C1 segment of cervical spinal cord (tissue), 14 donors: ENCODE measurements at regions not wholly inside any gene's neighbourhood (a gene's known extent, or its start where the extent isn't known, plus 50 kb on each side); places are given as distances from the start of the nearest gene placed in this dataset.
"Not testable (repeated sequence)": the region's sequence is repeated elsewhere in the genome, so short reads cannot be mapped to it uniquely, and the experiment has no call there.

Source experiments
- DNase-seq, 14 donors: peaks; one replicate each; lab custom pipeline; 2025; lab: John Stamatoyannopoulos, UW

GRCh38 chr5:6321078-6321477 lies 57.3 kb downstream of the MED10 start:
- no peak for DNase-seq

DNA sequence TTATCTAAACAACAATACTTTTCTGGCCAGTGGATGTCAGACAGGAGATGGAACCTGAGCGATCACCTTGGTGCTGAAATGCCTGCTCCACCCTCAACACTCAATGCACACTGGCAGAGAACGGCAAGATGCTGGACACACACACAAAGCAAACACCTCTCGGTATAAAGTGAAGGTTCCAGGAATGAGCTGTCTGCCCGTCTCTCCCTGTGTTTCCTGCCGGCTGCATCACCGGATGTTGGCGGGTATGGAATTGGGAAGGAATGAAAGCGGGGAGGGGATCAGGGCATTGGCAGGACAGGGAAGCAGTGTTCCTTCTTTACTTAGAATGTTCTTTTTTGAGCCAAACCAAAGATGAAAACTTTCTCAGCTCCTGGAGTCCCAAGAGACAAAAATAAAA lies 59.2 kb downstream of the MED10 start:
- no peak for DNase-seq

GRCh38 chr5:6317116-6317798 lies 61.1 kb downstream of the MED10 start:
- DNase-seq: no peak

- no peak for DNase-seq
Observed at GRCh38 chr5:6315580-6315979, 62.8 kb downstream of the MED10 start.

DNA sequence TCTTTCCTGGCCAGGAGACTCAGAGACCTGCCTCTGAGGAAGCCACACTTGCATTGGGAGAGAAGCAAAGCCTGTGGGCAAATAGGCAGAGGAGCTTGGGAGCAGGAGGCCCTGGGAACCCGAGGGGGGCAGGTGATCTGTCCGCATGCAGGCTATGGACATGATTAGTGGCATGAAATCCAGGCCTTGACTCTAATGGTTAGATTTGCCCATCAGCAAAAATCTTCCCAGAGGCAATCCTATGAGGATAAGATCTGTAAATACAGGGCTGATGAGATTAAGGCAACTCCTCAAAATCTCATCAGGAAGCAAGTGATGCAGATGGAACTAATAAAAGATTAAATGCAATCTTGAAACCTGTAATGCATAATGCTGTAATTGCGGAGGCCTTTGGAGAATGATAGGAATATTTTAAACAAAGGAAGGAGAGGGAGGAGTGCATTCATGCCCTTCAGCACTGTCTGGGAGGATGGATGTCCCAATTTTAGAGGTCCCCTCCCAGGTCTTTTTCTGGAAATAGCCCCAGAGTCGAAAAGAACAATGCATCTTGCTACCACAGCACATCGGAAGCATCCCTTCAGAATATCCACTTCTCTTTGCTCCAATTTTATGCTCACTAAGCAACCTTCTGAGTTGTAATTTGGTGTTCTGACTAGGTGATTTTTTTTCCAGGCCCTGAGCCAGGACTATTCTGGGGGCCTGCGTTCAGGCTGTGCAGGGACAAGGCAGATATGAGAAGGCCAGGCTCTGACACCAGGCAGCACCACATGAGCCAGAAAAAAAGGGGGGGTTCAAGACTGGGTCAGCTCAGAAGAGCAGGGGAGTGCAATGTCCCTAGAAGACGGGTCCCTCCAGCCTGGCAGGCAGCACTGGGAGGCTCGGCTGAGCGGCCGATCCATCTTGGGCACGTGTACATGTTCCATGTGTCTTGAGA lies 66.5 kb downstream of the MED10 start:
- peak in 1 of 14 donors; percentile 82 for DNase-seq

DNA sequence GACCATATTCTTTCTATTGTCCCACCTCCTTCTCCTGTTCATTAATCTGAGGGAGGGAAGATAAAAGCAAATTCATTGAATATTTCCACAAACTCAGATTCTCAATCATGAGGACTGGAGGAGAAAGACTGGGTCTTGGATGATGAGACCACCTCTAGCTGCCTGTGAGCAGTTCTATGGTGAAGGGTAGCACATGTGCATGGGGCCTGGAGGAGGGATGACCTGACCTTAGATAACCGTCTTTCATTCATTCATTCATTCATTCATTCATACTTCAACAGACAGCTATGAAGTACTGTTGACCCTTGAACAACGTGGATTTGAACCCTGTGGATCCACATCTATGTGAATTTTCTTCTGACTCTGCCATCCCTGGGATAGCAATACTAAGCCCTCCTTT lies 68.4 kb downstream of the MED10 start:
- no peak for DNase-seq

DNA sequence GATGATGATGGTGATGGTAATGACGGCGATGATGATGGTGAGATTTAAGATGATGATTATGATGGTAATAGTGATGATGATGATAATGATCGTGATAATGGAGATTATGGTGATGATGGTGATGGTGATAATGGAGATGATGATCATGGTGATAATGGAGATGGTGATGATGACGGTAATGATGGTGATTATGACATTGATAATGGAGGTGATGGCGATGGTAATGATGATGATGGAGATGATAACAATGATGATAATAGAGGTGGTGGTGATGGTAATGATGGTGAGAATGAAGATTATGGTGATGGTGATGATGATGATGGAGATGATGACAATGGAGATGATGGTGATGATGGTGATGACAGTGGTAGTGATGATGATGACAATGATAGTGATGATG lies 69.7 kb downstream of the MED10 start:
- DNase-seq: no peak

DNA sequence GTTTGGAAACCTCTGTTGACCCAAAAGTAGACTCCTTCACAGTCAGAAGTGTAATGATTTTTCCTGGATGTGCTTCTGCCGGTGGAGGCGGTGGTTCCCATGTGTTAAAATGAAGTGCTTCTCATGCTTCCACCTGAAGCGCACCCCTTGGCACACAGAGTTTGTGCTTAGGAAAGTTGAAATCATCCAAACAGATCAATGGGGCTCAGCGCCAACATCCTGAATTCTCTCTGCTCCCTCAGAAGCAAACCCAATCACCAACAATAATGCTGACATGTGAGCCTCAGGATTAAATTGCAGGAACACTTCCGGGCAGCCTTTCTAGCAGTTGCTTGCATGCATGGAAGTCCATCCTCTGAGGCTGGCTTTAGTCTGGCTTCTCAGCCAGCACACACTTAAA lies 71.0 kb downstream of the MED10 start:
- no peak for DNase-seq

DNA sequence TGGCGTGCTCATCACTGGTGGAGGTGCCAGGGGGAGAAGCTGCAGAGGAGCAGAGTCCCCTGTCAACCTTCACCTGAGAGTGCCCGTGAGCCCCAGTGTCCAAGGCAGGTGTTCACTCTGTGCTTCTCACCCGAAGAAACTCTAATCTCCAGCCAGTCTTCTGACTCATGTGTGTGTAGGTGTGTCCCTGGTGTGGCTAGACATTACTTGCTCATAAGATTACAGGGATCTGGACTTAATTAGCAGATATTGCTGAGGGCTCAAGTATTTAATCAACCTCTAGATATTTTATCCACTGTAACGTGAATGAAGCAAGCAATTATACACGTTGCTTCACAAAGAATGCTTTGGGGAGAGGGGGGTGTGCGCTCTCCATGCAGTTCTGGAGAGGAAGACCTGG lies 72.5 kb downstream of the MED10 start:
- no peak for DNase-seq

- DNase-seq: no peak
Observed at GRCh38 chr5:6302684-6303083, 75.7 kb downstream of the MED10 start.

DNA sequence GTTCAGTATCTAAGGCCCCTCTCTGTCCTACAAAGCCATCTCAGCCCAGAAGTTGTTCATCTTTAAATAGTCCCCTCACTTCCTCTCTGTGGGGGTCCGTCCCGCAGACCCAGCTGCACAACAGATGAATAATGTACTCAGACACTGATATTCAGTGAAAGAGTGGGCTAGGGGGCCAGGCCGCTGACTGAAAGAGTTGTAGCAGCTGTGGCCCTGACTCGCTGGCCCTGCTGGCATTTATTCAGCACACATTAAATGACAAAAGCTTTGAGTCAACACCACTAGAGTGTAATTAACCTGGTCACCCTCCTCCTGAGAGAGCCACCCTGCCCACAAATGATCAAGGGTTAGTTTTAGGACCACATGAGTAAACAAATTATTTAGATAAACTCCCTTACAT lies 76.3 kb downstream of the MED10 start:
- DNase-seq: no peak

- DNase-seq: no peak
Observed at GRCh38 chr5:6296524-6296923, 81.8 kb downstream of the MED10 start.

DNA sequence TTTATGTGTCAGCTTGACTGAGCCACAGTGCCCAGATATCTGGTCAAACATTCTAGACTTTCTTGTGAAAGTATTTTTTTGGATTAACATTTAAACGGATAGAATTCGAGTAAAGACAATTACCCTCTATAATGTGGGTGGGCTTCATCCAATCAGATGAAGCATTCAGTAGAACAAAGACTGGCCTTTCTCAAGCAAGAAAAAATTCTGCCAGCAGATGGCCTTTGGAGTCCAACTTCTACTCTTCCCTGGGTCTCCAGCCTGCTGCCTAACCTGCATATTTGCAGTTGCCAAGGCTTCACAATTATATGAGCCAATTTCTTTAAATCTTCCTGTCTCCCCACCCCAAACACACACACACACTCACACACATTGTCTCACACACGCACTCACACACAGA lies 86.4 kb downstream of the MED10 start:
- DNase-seq: no peak

- no peak for DNase-seq
Observed at GRCh38 chr5:6289239-6289638, 89.1 kb downstream of the MED10 start.

DNA sequence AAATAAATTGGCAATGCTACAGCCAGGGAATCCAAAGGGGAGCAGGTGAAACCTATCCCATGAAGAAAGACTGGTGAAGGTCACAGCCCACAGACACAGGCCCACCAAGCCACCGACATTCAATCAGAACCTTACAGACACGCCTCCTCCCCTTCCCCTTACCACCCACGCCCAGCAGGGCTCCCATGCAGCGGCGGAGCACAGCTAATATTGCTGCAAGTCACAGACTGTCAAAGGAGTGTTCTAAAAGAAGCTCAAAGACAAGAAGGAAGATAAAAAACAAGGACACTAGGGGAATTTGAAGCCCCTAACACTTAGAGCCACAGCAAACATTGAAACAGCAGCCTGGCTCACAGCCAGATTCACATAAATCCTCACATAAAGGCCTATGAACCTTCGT lies 91.2 kb downstream of the MED10 start:
- no peak for DNase-seq

DNA sequence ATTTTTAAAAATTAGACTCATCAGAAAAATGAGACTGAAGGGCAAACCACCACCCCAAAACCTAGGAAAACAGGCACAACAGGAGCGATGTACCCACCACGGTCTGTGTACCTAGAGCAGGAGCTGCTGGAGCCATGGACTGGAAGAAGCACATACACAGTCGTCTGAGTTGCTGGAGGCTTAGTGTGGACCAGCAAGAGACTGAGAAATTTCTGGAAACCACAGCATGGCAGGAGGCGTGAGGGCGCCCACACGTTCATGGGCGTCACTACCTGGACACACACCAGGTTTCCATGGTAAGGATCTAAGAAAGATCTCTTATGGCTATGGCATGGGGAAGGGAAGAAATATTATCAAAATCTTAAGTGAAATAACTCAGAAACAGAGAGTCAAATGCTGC lies 91.9 kb downstream of the MED10 start:
- no peak for DNase-seq

GRCh38 chr5:6284491-6284890 lies 93.9 kb downstream of the MED10 start:
- not testable (repeated sequence) for DNase-seq

DNA sequence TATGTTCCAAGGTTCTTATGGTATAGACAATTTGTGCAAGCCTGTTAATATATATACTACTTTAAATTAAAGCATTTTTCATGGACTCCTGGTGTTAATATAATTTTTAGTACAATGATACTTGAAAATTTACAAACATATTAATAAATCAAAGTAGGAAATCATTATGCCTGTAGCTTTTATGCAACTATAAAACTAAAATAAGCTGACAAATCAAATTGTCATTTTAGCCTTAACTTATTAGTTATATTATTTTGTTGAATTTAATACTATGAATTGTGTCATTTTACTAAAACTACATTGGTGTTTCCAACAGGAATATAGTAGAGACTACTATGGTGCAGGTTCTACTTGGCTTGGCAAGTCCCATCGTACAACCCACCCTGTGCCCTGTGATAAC lies 96.0 kb downstream of the MED10 start:
- no peak for DNase-seq

DNA sequence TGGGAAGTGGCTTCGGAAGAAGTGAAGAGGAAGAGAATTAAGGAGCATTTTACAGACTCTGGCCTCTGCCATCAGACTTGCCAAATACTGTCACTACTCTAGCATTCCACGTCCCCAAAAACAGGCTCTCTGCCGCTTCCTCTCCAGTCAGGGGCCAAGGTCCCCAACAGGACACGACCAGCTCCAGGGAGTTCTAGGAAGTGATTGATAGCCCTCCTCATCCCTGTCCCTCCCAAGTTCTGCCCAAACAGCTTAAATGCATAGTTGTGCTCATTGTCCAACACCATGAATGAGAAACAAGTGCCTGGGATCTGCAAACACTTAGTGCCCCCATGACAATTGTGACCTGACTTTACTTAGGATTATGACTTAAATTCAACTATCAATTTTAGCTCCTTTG lies 96.5 kb downstream of the MED10 start:
- DNase-seq: no peak

GRCh38 chr5:6280425-6281100 lies 97.8 kb downstream of the MED10 start:
- DNase-seq: no peak

DNA sequence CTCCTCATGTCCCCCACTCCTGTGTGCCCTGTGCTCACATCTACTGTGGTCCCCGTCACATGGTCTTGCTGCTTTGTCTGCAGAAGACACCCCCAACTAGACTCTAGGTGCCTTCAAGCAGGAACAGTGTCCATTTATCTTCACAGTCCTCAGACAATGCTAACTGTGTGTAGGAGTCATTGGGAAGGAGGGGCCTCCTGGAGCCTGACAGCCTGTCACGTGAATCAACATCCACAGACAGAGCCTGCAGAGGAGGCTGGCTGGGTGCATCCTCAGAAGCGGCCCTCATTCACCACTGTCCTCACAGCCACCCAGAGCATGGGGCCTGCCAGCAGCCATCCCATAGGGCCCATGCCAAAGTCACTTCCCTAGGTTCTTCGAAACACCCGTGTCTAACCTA lies 98.7 kb downstream of the MED10 start:
- DNase-seq: peak in 9 of 14 donors; percentile 6 to 55 (median 25)

- no peak for DNase-seq
Observed at GRCh38 chr5:6274846-6275543, 103.4 kb downstream of the MED10 start.
